ENCODE measurements at regions not wholly inside any gene's neighbourhood (a gene's known extent, or its start where the extent isn't known, plus 50 kb on each side); places are given as distances from the start of the nearest gene placed in this dataset.
A peak's percentile ranks its signal among the peaks of the same experiment; 100 is the strongest.

GRCh38 chr18:68509902-68510301, 205.0 kb downstream of the TMX3 start:
- no peak for TF ChIP-seq CTCF (conservative IDR thresholded peaks at IDR 0.05; ENCODE audit: control insufficient read depth, insufficient read depth, low read depth, low read length)
- H3K4me3 ChIP-seq (ENCODE audit: control insufficient read depth, low read depth, low read length) = no peak overlapping the region
- no peak for DNase-seq (ENCODE audit: low read depth)

- TF ChIP-seq CTCF (conservative IDR thresholded peaks at IDR 0.05; ENCODE audit: control insufficient read depth, insufficient read depth, low read depth, low read length) = no peak
- H3K4me3 ChIP-seq (ENCODE audit: control insufficient read depth, low read depth, low read length) = no peak overlapping the region
Measured at GRCh38 chr18:68507781-68508180, 207.1 kb downstream of the TMX3 start.

GRCh38 chr18:68505178-68505574, 209.7 kb downstream of the TMX3 start:
- no peak for DNase-seq (ENCODE audit: low read depth)
- H3K4me3 ChIP-seq (ENCODE audit: control insufficient read depth, low read depth, low read length) = no peak overlapping the region
- TF ChIP-seq CTCF (conservative IDR thresholded peaks at IDR 0.05; ENCODE audit: control insufficient read depth, insufficient read depth, low read depth, low read length) = no peak

More at GRCh38 chr18:68507781-68508180, 207.1 kb downstream of the TMX3 start:
- peak; percentile 37 for DNase-seq (ENCODE audit: low read depth)

GRCh38 chr18:68504441-68505177, 210.3 kb downstream of the TMX3 start:
- no peak for TF ChIP-seq CTCF (conservative IDR thresholded peaks at IDR 0.05; ENCODE audit: control insufficient read depth, insufficient read depth, low read depth, low read length)
- H3K4me3 ChIP-seq (ENCODE audit: control insufficient read depth, low read depth, low read length) = no peak overlapping the region
- DNase-seq (ENCODE audit: low read depth) = no peak

GRCh38 chr18:68500556-68500955, 214.4 kb downstream of the TMX3 start:
- no peak overlapping the region for H3K4me3 ChIP-seq (ENCODE audit: control insufficient read depth, low read depth, low read length)
- DNase-seq (ENCODE audit: low read depth) = no peak
- no peak for TF ChIP-seq CTCF (conservative IDR thresholded peaks at IDR 0.05; ENCODE audit: control insufficient read depth, insufficient read depth, low read depth, low read length)

GRCh38 chr18:68499141-68499540, 215.8 kb downstream of the TMX3 start:
- H3K4me3 ChIP-seq (ENCODE audit: control insufficient read depth, low read depth, low read length) = no peak overlapping the region
- DNase-seq (ENCODE audit: low read depth) = no peak
- TF ChIP-seq CTCF (conservative IDR thresholded peaks at IDR 0.05; ENCODE audit: control insufficient read depth, insufficient read depth, low read depth, low read length) = no peak
